ENCODE measurements at regions not wholly inside any gene's neighbourhood (a gene's known extent, or its start where the extent isn't known, plus 50 kb on each side); places are given as distances from the start of the nearest gene placed in this dataset.

DNA sequence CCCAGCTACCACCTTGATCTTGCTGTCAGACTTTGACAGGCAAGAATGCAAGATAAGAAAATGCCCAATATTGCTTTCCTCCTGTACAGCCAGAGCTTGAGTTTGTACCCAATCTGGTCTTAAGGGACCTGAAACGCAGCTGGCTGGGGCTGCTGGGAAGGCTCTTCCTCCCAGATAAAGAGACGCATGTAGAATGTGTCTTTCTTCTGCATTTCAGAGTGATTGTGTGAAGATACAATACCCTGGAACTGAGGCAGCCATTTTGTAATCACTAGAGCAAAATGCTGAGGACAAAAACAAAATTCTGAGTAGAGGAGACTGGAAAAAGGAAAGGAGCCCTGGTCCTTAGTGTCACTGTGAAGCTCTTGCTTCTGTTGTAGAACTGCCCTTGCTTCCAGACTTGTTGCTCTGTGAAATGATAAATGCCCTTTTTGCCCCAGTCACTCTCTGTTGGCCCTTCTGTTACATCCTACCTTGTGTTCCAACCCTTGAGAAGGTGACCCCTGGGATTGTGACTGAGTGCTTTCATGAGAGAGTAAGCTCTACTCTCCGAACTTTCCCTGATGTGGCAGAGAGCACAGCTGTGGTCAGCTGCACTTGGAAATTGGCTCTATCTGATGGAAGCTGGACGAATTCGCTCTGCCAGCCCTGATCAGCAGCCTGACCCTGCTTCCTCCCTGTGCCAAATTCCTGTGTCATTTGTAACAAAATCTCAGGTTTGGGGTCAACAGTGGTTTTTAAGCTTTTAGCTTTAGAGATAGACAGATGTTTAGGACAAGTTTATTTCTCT lies 137.4 kb upstream of the RBMS1 start:
- DNase-seq (ENCODE audit: low spot score) = peak; percentile 56

DNA sequence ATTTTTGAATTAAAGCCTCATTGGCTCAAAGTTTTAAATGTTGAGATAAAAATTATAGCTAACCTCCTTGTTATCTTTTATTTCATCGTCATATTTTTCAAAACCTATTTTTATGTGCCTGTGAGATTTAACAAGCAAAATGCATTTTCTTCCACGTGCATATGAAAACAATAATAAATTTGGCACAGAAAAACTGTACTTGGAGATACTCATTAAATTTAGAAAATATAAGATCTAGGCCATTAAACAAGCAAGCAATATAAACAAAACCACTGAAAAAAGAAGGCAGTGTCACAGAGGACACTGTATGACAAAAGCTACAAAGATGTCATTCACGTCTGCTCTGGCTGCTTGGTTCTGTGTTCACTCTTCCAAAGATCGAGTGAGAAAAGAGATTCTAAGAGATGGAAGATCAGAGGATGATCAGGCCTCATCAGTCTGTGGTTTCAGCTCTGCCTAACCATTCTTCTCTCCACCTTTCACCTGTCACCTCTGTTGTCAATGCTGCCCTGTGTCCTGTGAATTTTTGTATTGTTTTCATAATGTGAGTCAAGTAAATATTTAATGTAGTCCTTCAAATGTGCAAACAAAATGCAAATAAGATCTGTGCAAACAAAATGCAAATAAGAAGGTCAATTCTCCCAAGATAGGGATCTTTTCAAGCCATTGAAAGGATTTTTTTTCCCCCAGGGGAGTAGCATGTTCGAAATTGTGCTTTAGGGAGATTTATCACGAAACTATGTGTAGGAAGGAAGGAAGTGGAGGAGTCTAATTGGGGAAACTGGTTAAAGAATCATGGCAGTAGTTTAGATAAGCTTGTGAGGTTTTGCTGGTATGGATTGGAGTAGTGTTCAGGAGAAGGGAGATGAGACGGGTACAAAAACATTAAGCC lies 138.7 kb upstream of the RBMS1 start:
- DNase-seq (ENCODE audit: low spot score) = no peak

DNA sequence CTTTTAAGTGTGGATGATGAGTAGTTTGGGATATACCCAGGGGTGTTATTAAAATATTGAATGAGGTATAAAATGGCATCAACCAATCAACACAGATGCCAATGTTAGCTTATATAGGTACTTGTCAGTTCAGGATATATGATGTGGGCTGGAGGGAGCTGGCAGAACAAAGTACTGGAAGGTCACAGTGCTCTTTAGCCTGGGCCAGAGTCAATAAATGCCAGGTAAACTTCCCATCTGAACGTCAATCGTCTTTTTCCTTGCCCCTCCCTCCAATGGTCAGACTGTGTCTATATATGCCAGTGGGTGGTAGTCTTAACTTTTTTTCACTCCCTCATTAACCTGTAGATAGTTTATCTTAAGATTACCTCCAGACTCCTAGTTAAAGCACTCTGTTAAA lies 140.8 kb upstream of the RBMS1 start:
- no peak for DNase-seq (ENCODE audit: low spot score)

DNA sequence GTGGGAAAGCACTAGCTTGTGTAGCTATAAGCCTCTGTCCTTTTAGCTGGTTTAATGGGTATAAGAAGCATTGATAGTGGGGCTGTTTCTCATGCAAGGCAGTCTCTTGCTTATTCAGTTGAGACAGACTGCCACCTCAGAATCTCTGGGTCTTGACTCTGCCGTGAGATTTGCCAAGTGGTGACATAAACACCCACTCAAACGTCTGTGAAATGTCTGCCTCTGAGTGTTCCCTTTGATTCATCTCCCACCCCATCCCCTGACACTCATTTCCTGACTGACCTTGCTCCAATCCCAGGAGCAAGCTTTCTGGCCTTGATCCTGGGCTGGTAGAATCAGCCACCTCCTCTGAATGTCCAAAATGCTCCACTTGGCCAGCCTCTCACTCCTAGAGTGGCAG lies 141.9 kb upstream of the RBMS1 start:
- DNase-seq (ENCODE audit: low spot score) = peak; percentile 47

DNA sequence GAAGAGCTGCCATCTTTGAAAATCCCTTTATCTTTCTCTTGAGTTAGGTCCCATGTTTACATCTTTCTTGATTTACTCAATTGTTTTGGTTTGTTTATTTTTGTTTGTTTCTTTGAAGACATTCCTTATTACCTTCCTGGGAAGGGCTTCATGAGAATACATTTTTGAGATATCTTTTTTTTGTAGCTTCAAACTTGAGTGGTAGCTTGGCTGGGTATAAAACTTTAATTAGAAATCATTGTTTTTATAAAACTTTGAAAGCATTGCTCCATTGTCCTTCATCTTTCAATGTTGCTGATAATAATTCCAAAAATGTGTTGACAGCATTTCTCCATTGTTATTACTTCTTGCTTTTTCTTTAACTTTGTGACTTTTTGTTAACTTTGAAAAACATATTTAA lies 145.9 kb upstream of the RBMS1 start:
- DNase-seq (ENCODE audit: low spot score) = no peak

DNA sequence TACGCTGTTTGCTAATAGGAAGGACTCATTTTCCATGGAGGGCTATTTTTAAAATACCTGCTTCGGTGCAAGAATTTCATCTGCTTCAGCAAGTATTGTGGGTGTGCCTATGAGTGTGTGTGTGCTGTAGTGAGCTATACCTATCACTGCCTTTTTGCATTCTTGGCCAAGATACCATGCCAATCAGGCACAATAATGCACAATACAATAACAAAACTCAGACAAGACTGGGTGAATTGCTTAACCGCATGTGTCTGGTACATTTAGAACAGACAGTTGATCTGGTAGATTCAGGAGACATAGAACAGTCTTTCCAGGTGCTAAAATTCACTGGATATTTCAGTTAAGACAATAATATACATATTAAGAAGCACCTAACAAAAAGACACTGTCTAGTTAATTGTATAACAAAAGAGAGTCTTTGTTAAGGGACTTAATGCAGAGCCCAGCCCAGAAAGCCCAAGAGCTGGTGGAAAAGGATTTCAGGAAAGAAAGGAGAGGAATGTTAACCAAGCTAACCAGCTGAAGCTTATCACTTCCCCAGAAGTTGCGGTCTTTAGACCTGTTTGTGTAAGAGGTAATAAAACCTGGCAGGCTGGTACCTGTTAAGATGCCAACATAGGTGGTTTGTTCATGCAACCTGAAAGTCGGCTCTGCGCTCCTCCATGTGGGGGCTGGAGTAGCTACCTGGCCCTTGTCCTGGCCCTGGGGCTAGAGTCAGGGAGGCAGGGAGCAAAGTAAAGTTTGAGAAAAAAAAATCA lies 153.3 kb upstream of the RBMS1 start:
- DNase-seq (ENCODE audit: low spot score) = no peak

DNA sequence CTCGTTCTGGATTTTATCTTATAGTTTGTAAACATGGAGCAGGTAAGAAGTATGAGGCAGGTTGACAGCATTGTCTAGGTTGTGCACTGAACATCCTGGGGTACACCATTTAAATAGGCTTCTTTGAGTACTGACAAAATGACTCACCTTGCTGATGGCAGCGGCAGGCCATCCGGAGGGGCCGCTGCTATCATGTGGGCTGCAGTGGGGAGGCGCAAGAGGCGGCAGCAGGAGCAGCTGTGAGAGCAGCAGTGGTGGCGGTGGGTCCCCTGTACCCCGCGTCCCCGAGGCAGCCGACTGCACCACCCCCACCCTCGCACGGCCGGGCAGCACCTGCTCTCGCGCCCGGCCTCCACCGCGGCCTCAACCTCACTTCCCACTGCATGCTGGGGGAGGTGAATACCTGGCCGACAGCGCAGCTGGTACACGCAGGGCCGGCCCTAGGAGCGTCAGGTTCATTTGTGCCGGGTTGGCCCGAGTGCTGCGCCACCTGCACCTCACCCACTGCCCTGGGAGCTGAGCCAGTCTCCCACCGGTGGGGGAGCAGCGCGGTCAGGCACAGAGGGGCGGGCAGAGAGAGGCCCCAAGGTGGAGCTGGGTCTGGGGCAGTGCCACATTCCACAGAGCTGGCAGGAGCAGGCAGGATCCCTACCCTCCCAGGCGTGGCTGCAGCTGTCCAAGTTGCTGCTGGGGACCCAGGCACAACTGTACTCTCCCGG lies 154.5 kb upstream of the RBMS1 start:
- no peak for DNase-seq (ENCODE audit: low spot score)

DNA sequence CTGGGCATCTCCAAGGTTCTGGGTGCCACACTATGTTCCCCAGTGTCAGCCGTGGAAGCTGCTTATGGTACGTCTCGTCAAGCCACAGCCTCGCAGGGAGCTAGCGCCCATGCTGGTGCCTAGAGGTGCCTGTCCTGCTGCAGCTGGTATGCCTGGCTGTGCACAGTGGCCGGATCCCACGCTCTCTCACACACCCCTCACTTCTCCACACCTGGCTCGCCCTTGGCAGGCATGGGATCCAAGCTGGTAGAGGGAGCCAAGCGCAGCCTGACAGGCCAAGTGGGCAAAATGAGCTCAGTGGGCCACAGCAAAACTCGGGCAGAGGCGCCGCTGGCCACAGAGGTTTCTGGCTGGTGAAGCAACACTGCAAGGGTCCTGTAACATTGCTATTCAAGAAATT lies 156.1 kb upstream of the RBMS1 start:
- DNase-seq (ENCODE audit: low spot score) = no peak

DNA sequence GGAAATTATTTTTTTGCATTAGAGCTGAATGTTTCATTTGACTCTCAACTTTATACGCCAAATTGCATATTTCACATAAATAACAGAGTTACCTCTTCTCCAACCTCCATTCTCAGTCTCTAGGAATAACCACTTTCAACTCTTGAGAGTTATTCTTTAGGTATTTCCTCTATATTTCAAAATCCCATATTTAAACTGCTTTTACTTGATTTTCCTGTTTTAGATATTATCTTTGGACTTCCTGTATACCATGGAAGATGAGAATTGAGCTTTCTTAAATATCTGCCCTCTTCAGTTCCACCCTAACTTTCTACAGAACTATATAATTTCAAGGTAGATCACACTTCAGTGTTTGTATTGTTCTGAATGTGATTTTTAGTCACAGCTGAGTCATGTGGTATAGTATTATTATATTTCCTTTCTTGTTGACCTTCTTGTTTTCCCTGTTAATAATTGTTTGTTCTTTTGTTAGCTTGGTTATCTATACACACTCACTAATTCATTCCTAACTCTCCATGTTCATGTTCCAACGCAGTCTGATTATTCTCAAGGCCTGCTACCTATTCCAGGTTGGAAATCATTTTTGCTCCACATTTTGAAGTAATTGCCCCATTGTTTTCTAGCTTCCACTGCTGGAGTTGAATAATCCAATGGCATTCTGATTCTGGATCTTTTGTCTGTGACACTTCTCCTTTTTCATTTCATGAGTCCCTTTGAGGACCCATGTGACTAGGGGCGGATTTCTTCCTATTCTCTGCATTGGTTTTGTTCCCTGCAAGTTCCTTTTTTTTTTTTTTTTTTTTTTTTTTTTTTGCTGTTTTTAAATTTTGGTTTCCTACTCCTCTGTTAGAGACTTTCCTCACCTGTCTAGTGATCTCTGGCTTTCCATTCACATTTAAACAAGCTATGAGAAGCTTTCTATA lies 156.8 kb upstream of the RBMS1 start:
- no peak for DNase-seq (ENCODE audit: low spot score)

DNA sequence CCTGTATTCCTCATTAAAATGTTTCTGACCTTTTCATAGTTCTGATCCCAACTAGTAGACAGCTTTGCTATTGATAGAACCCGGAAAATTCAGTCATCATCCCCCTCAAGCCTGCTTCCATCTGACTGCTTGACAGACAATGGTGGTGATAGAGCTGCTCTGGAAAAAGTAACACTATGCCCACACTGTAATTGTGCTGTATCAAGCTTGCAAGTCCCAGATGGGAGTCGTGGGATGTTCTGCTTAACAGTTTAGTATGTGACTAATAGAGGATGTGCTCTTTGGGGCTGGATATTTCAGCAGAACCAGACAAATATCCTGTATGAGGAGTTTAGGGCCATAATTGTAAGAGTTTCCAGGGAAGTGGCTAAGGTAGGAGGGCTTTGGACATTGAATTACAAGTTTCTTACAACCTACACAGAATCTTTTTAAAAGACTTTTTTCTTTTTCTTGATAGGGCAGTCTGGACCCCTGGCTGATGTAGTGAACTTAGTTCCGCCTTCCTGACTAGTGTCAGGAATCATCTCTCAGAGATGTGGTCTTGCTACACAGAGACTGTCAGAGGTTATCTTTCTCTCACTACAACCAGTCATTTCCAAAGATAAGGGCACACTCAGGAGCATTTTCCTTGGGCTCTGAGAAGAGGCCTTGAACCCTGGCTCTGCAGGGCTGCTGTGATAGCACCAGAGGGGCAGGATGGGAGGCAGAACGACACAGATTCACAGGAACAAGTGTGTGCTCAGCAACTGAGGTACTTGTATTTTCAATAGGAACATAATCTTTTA lies 158.0 kb upstream of the RBMS1 start:
- DNase-seq (ENCODE audit: low spot score) = no peak

DNA sequence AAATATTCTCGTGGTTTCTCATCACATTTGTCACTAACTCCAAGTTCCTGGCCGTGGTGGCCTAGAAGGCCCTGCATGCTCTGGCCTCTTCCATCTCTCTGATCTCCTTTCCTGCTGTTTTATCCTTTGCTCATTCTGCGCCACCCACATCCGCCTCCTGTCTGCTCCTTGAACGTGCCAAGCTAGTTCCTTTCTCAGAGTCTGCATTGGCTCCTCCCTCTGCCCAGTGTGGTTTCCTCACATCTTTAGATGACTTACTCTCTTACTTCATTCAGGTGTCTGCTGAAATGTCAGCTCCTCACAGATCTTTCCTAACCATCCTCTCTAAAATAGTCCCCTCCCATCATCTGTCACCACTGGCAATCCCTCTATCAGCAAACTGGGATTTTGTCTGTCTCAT lies 158.6 kb upstream of the RBMS1 start:
- no peak for DNase-seq (ENCODE audit: low spot score)

DNA sequence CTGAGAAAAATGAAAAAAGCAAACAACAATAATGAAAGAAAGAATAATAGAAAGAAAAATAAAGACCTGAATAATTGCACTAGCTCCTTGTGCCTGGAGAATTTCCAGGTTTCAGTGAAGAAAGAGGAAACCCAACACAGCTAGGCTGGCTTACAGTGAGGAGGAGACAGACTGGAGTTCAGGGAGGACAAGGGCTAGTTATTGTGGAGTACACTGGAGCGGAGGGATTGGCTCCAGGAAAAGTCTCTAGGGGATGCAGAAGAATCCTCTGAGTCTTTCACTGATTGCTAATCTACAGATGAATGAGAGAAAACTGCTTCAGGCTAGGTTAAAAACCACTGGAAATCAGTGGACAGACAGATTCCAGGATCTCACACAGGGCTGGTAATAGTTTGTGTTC lies 163.6 kb upstream of the RBMS1 start:
- peak; percentile 39 for DNase-seq (ENCODE audit: low spot score)

DNA sequence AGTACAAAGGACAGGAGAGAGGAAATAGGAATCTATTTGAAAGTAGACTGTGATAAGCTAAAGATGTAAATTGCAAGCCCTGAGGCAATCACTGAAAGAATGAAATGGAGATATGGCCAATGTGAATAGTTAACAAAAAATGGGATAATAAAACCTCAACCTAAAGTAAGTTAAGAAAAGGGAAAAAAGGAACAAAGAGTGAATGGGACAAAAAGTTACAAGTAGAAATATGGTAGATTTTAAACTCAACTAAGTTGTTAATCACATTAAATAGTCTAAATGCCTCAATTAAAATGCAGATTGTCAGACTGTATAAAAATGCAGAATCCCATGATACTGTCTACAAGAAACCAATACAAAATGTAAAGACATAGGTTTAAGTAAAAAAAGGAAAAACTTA lies 165.2 kb upstream of the RBMS1 start:
- no peak for DNase-seq (ENCODE audit: low spot score)

DNA sequence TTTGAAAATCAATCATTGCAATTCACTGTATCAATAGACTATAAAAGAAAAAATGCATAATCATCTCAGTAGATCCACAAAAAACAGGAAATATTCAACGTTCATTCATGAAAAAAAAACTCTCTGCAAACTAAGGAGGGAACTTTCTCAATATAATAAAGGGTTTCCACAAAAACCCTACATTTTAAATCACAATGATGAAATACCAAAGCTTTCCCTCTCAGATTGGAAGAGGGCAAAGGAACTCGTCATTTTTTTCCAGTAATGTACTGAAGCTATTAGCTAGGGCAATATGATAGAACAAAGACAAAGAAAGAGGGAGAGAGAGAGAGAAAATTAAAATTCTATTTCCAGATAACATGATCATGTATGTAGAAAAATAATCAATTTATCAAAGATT lies 167.1 kb upstream of the RBMS1 start:
- DNase-seq (ENCODE audit: low spot score) = no peak

DNA sequence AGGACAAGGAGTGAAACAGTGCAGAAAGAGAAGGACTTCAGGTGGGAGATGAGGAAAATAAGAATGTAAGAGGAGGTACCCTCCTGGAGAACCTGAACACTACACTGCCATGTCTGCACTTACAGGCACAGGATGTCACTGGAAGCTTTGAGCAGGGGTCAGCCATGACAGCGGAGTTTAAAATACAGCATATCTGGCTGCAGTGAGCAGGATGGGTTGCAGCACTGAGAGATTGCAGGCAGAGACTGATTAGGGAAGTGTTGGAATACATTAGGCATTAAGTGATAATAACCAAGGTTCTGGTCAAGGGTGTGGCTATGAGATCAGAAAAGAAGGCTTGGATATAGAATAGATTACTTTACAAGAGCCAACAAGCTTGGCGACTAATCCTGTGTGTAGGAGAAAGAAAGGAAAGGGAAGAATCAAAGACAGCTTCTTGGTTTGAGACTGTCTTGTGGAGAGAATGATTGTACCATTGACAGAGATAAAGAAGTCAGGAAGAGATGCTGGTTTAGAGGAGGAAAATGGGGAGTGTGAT lies 171.1 kb upstream of the RBMS1 start:
- no peak for DNase-seq (ENCODE audit: low spot score)

DNA sequence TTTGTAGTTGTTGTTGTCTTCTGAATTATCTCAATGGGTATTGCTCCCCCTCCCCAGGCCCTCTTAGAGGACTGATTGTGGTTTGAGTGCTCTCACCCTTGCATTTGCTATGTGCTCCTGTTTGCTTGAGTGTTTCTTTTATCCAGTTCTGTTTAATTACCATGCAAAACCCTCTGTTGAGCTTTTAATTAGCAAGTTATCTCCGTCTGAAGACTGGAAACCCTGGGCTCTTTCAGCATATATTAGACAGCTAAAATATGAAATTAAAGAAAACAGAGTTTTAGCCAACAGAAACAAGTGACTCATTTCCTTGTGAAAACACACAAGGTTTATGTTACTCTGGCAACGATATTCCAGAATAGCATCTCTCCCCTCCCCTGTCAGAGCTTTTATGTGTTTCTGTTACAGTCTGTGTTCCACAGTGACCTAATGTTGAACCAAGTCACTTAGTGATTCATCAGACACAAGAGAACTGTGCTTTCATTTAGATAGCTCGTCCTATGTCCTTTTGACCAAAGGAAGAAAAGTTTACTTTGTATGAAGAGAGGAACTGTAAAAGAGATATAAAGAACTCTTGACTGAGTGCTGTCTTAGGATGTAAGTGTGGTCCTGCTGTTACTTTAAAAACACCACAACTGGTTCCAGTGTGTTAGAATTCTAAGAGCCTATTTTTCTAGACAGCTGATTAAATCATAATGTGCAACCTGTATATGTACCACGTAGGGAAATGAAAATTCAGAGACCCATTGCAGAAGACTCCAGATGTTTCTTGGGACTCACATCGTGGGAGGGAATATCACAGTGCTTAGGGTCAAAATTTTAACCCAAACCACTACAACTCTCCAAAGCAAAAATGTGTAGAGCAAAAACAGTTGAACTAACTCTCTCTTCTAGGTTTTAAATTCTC lies 172.8 kb upstream of the RBMS1 start:
- peak; percentile 84 for DNase-seq (ENCODE audit: low spot score)

DNA sequence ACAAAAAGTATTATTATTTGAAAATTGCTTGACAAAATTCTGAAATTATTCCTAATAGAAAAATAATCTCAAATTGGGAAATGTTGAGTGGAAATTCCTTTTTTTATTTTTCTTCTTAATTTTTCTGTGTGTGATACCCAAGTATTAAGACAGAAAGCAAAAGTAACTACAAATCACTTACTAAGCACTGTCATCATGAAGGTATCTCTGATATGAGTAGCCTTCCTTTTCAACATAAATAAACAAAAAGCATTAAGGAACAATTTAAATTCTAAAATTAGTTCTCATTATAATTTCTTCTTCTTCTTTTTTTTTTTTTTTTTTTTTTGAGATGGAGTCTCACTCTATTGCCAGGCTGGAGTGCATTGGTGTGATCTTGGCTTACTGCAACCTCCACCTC lies 174.2 kb upstream of the RBMS1 start:
- DNase-seq (ENCODE audit: low spot score) = no peak

DNA sequence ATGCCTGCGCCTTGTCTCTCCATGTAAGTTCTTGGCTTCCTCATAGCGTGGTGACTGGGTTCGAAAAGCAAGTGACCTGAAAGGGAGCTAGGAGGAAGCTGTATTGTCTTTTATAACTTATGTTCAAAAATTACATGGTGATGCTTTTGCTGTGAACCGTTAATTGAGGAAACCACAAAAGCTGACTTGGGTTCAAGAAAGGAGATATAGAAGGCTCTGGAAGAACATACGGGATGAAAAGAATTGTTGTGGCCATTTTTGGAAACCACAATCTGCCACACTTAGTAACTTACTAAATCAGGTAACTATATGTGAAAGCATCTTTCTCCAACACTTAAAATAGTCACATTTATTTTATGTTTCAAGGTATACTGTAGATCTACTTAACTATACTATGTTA lies 177.0 kb upstream of the RBMS1 start:
- no peak for DNase-seq (ENCODE audit: low spot score)

DNA sequence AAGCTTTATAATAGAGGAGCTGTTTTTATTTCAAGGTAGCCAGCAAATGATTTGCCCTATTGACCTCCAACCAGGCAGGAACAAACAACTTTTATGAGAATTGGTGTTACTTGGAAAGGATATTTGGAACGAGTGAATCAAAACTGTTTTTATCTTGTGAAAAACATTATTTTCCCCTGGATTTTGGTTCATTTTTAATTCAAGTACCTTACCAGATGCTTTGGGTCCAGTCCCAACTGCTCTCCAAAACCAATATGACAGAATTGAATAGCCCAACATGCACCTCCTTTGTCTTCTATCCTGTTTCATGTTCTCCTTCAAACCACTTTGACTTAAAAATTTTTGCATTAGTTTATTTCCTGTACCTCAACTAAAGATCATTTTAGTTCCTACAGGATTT lies 178.6 kb upstream of the RBMS1 start:
- DNase-seq (ENCODE audit: low spot score) = no peak
